H9 (cell line): ENCODE measurements at regions not wholly inside any gene's neighbourhood (a gene's known extent, or its start where the extent isn't known, plus 50 kb on each side); places are given as distances from the start of the nearest gene placed in this dataset.

Experiments used
- DNase-seq: peaks from one replicate; pipeline ENCODE4 v3.0.0-alpha.2; 2017
- H2AFZ ChIP-seq: one replicate; pipeline ENCODE4 v1.6.1; 2013; ENCODE audit warnings: mild to moderate bottlenecking, low read length, control low read depth, moderate library complexity
- H2AK5ac ChIP-seq: 2 replicates; pipeline ENCODE4 v1.6.1; 2013; ENCODE audit warnings: low read length, control low read depth, mixed read lengths; ENCODE audit not compliant: insufficient read length
- H2BK120ac ChIP-seq: one replicate; pipeline ENCODE4 v1.6.1; 2013; ENCODE audit warnings: low read depth, mild to moderate bottlenecking, low read length, control low read depth, inconsistent platforms; ENCODE audit not compliant: poor library complexity, severe bottlenecking
- H2BK12ac ChIP-seq: 2 replicates; pipeline ENCODE4 v1.6.1; 2013; ENCODE audit warnings: low read length, control low read depth, mixed read lengths, low read depth; ENCODE audit not compliant: insufficient read length
- H2BK15ac ChIP-seq: 2 replicates; pipeline ENCODE4 v1.6.1; 2013; ENCODE audit warnings: low read depth, low read length, control low read depth
- H2BK20ac ChIP-seq: one replicate; pipeline ENCODE4 v1.6.1; 2013; ENCODE audit warnings: low read depth, mild to moderate bottlenecking, low read length, control low read depth, inconsistent platforms; ENCODE audit not compliant: poor library complexity, severe bottlenecking
- H2BK5ac ChIP-seq: 2 replicates; pipeline ENCODE4 v1.6.1; 2013; ENCODE audit warnings: low read length, control low read depth, mixed read lengths; ENCODE audit not compliant: insufficient read length
- H3K14ac ChIP-seq: 2 replicates; pipeline ENCODE4 v1.6.1; 2013; ENCODE audit warnings: low read length, control low read depth; ENCODE audit not compliant: insufficient read depth
- H3K18ac ChIP-seq: 2 replicates; pipeline ENCODE4 v1.6.1; 2013; ENCODE audit warnings: low read depth, mild to moderate bottlenecking, mixed read lengths, low read length, control low read depth; ENCODE audit not compliant: insufficient read length
- H3K23ac ChIP-seq: 2 replicates; pipeline ENCODE4 v1.6.1; 2013; ENCODE audit warnings: low read length, control low read depth, mixed read lengths, low read depth; ENCODE audit not compliant: insufficient read length
- H3K23me2 ChIP-seq: 2 replicates; pipeline ENCODE4 v1.6.1; 2013; ENCODE audit warnings: low read depth, mild to moderate bottlenecking, mixed read lengths, low read length, control low read depth; ENCODE audit not compliant: insufficient read length, poor library complexity, severe bottlenecking
- H3K27ac ChIP-seq: 2 replicates; pipeline ENCODE4 v1.5.1; 2013; ENCODE audit warnings: low read length, control low read depth, mixed read lengths, low read depth; ENCODE audit not compliant: insufficient read length
- H3K27me3 ChIP-seq: 2 replicates; pipeline ENCODE4 v1.6.1; 2013; ENCODE audit warnings: low read length, control low read depth, inconsistent platforms; ENCODE audit not compliant: insufficient read depth
- H3K4ac ChIP-seq: 2 replicates; pipeline ENCODE4 v1.6.1; 2013; ENCODE audit warnings: low read depth, mild to moderate bottlenecking, control low read depth, inconsistent platforms, low read length, moderate library complexity
- H3K4me1 ChIP-seq: 2 replicates; pipeline ENCODE4 v1.6.1; 2013; ENCODE audit warnings: low read length, control low read depth, inconsistent platforms; ENCODE audit not compliant: insufficient read depth
- H3K4me2 ChIP-seq: 2 replicates; pipeline ENCODE4 v1.6.1; 2013; ENCODE audit warnings: low read length, control low read depth, mixed read lengths; ENCODE audit not compliant: insufficient read length, insufficient read depth
- H3K56ac ChIP-seq: 2 replicates; pipeline ENCODE4 v1.6.1; 2013; ENCODE audit warnings: low read depth, mild to moderate bottlenecking, mixed read lengths, low read length, control low read depth; ENCODE audit not compliant: insufficient read length
- H3K79me1 ChIP-seq: 2 replicates; pipeline ENCODE4 v1.6.1; 2013; ENCODE audit warnings: low read depth, mild to moderate bottlenecking, moderate library complexity, low read length, control low read depth, inconsistent platforms; ENCODE audit not compliant: insufficient read depth, poor library complexity, severe bottlenecking
- H3K79me2 ChIP-seq: 2 replicates; pipeline ENCODE4 v1.6.1; 2013; ENCODE audit warnings: low read length, control low read depth, inconsistent platforms; ENCODE audit not compliant: insufficient read depth
- H3K9ac ChIP-seq: 2 replicates; pipeline ENCODE4 v1.6.1; 2013; ENCODE audit warnings: low read length, control low read depth, mixed read lengths; ENCODE audit not compliant: insufficient read length; ENCODE audit errors: extremely low read depth
- H3K9me3 ChIP-seq: one replicate; pipeline ENCODE4 v1.6.1; 2013; ENCODE audit warnings: low read depth, low read length, inconsistent platforms; ENCODE audit not compliant: control insufficient read depth
- H3T11ph ChIP-seq: one replicate; pipeline ENCODE4 v1.6.1; 2013; ENCODE audit warnings: mild to moderate bottlenecking, low read length, control low read depth, inconsistent platforms
- H4K20me1 ChIP-seq: one replicate; pipeline ENCODE4 v1.6.1; 2013; ENCODE audit not compliant: control insufficient read depth, insufficient read length, insufficient read depth
- H4K5ac ChIP-seq: 2 replicates; pipeline ENCODE4 v1.6.1; 2013; ENCODE audit warnings: low read depth, mild to moderate bottlenecking, mixed read lengths, low read length, control low read depth; ENCODE audit not compliant: insufficient read length
- H4K8ac ChIP-seq: replicated peaks from 2 replicates; pipeline ENCODE4 v1.6.1; 2013; ENCODE audit warnings: low read length, control low read depth, mixed read lengths, low read depth; ENCODE audit not compliant: insufficient read length
- H4K91ac ChIP-seq: 2 replicates; pipeline ENCODE4 v1.6.1; 2013; ENCODE audit warnings: low read depth, mild to moderate bottlenecking, moderate library complexity, mixed read lengths, low read length, control low read depth; ENCODE audit not compliant: insufficient read length
- H3K27ac Mint-ChIP-seq, 3 experiments: 2 replicates in 2 of 3; 3 replicates in 1 of 3; pipeline ENCODE4 v1.8.0; 2020 to 2021; ENCODE audit warnings: mixed read lengths in 3 of 3, mild to moderate bottlenecking in 1 of 3, moderate library complexity in 1 of 3
- H3K27me3 Mint-ChIP-seq: 2 replicates; pipeline ENCODE4 v1.8.0; 2021; ENCODE audit warnings: low read depth, mild to moderate bottlenecking, moderate library complexity, mixed read lengths
- H3K36me3 Mint-ChIP-seq, 3 experiments: 2 replicates in 2 of 3; 3 replicates in 1 of 3; pipeline ENCODE4 v1.8.0; 2020 to 2021; ENCODE audit warnings: low read depth in 3 of 3, mixed read lengths in 3 of 3; ENCODE audit not compliant: insufficient read depth in 1 of 3
- H3K4me1 Mint-ChIP-seq, 2 experiments: 2 replicates each; pipeline ENCODE4 v1.8.0; 2020; ENCODE audit warnings: mixed read lengths in 2 of 2
- H3K4me3 Mint-ChIP-seq, 2 experiments: 2 replicates in 1 of 2; 3 replicates in 1 of 2; pipeline ENCODE4 v1.8.0; 2020 to 2021; ENCODE audit warnings: mild to moderate bottlenecking in 2 of 2, mixed read lengths in 2 of 2, moderate library complexity in 1 of 2
- H3K9me3 Mint-ChIP-seq, 2 experiments: 2 replicates in 1 of 2; 3 replicates in 1 of 2; pipeline ENCODE4 v1.8.0; 2020; ENCODE audit warnings: mild to moderate bottlenecking in 2 of 2, mixed read lengths in 2 of 2, moderate library complexity in 1 of 2
- WGBS: extraction: QIAGEN DNeasy Blood & Tissue Kit; methylation state at CpG from one replicate; pipeline ENCODE4 v1.1.7; 2013; ENCODE audit warnings: missing lambda C conversion rate, low lambda C conversion rate, mixed read lengths; ENCODE audit not compliant: insufficient read length; ENCODE audit errors: extremely low coverage; 5-methylcytosine and 5-hydroxymethylcytosine counted together
- TF ChIP-seq, protein P1 (sequence below): fragments of 200-600 bp; sonication (generic); conservative IDR thresholded peaks from 3 replicates; pipeline ENCODE4 v1.8.0; 2021; ENCODE audit warnings: antibody characterized with exemption, mild to moderate bottlenecking

DNA sequence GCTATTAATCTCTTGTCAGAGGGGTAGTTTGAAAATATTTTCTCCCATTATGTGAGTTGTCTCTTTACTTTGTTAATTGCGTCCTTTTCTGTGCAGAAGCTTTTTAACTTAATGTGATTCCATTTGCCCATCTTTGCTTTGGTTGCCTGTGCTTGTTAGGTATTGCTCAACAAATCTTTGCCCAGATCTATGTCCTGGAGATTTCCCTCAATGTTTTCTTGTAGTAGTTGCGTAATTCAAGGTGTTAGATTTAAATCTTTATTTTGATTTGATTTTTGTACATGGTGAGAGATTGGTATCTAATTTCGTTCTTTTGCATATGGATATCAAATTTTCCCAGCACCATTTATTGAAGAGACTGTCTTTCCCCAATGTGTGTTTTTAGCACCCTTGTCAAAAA, 567.2 kb downstream of the DNAJB9 start:
- H3K18ac ChIP-seq: no peak overlapping the region
- no peak overlapping the region for H3K4me3 Mint-ChIP-seq

More for the DNA sequence above, 567.2 kb downstream of the DNAJB9 start:
- Mint-ChIP-seq H3K9me3 (peaks cover 11 to 21% of the 10 kb centered on the region in 2 experiments), H3K4me1 (no peaks in the 10 kb centered on the region), H3K27me3 (no peaks in the 10 kb centered on the region), H3K36me3 (peaks cover 0 to 9% (median 4%) of the 10 kb centered on the region in 3 experiments; a peak in 5 of 7 replicates), H3K27ac (no peak overlapping the region)
- TF ChIP-seq, protein P1, sequence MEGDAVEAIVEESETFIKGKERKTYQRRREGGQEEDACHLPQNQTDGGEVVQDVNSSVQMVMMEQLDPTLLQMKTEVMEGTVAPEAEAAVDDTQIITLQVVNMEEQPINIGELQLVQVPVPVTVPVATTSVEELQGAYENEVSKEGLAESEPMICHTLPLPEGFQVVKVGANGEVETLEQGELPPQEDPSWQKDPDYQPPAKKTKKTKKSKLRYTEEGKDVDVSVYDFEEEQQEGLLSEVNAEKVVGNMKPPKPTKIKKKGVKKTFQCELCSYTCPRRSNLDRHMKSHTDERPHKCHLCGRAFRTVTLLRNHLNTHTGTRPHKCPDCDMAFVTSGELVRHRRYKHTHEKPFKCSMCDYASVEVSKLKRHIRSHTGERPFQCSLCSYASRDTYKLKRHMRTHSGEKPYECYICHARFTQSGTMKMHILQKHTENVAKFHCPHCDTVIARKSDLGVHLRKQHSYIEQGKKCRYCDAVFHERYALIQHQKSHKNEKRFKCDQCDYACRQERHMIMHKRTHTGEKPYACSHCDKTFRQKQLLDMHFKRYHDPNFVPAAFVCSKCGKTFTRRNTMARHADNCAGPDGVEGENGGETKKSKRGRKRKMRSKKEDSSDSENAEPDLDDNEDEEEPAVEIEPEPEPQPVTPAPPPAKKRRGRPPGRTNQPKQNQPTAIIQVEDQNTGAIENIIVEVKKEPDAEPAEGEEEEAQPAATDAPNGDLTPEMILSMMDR: no peak
- Histone ChIP-seq H3K23me2 (no peaks in the 10 kb centered on the region), H3K4ac (no peak overlapping the region), H3K23ac (no peak overlapping the region), H2BK120ac (no peak overlapping the region), H3K4me2 (no peak overlapping the region), H3K27me3 (no peaks in the 10 kb centered on the region), H3K4me1 (no peaks in the 10 kb centered on the region), H2BK20ac (no peak overlapping the region), H3K9ac (no peak overlapping the region), H2AK5ac (no peak overlapping the region), H4K91ac (no peak overlapping the region), H3K9me3 (no peaks in the 10 kb centered on the region), H2BK12ac (no peak overlapping the region), H3K56ac (no peak overlapping the region), H3K79me2 (no peaks in the 10 kb centered on the region), H4K8ac (no peak overlapping the region), H3T11ph (no peak overlapping the region), H2BK5ac (no peak overlapping the region), H3K14ac (no peak overlapping the region), H4K20me1 (no peaks in the 10 kb centered on the region), H2AFZ (no peak overlapping the region), H3K27ac (no peak overlapping the region), H3K79me1 (no peaks in the 10 kb centered on the region), H2BK15ac (no peak overlapping the region), H4K5ac (no peak overlapping the region)
- no CpG with 5 or more reads among the region's 3 CpGs for WGBS
- no peak for DNase-seq
